Sigmoid colon (tissue), 4 donors: ENCODE measurements at regions not wholly inside any gene's neighbourhood (a gene's known extent, or its start where the extent isn't known, plus 50 kb on each side); places are given as distances from the start of the nearest gene placed in this dataset.

Experiments used
- CTCF ChIP-seq, 4 experiments: fragments of 450-650 bp in 3 of 4; fragments of 200-600 bp in 1 of 4; IDR thresholded peaks; one replicate each; pipeline ENCODE4 v1.5.1; 2016 to 2019; ENCODE audit warnings: antibody characterized with exemption in 4 of 4, mild to moderate bottlenecking in 3 of 4, moderate library complexity in 2 of 4
- EP300 ChIP-seq, 4 donors: sonication (generic); formaldehyde crosslinking; IDR thresholded peaks; one replicate each; pipeline ENCODE4 v1.6.1; 2017; ENCODE audit warnings: antibody characterized with exemption in 4 of 4

- no peak for TF ChIP-seq CTCF (IDR thresholded peaks at IDR 0.05)
- TF ChIP-seq EP300 (IDR thresholded peaks at IDR 0.05) = no peak
Observed at GRCh38 chr5:35416217-35416988, 186.1 kb upstream of the PRLR start.
